Keratinocyte (primary cell): ENCODE measurements at regions not wholly inside any gene's neighbourhood (a gene's known extent, or its start where the extent isn't known, plus 50 kb on each side); places are given as distances from the start of the nearest gene placed in this dataset.

Experiments used
- DNase-seq: peaks from one replicate; pipeline ENCODE4 v3.0.0-alpha.2; 2011; ENCODE audit warnings: low read depth, missing footprints, low spot score
- FAIRE-seq: peaks from 2 replicates; lab custom pipeline; 2011; peaks lifted over from hg19 to GRCh38; lab: Jason Lieb, UNC
- H2AFZ ChIP-seq: 2 replicates; pipeline ENCODE4 v1.6.0; 2012; ENCODE audit warnings: low read length, control low read depth, inconsistent platforms; ENCODE audit not compliant: control insufficient read depth
- H3K27ac ChIP-seq: 2 replicates; pipeline ENCODE4 v1.5.1; 2011; ENCODE audit warnings: low read length; ENCODE audit not compliant: control insufficient read depth, insufficient read depth
- H3K27me3 ChIP-seq: 3 replicates; pipeline ENCODE4 v1.6.0; 2011; ENCODE audit warnings: low read length; ENCODE audit not compliant: control insufficient read depth, insufficient read depth; ENCODE audit errors: extremely low read depth
- H3K36me3 ChIP-seq, 2 experiments: 2 replicates in 1 of 2; 3 replicates in 1 of 2; pipeline ENCODE4 v1.5.1; 2011; ENCODE audit warnings: low read length in 2 of 2, mild to moderate bottlenecking in 1 of 2; ENCODE audit not compliant: control insufficient read depth in 2 of 2, insufficient read depth in 2 of 2; ENCODE audit errors: extremely low read depth in 1 of 2
- H3K4me1 ChIP-seq: 3 replicates; pipeline ENCODE4 v1.5.1; 2011; ENCODE audit warnings: low read length; ENCODE audit not compliant: control insufficient read depth, insufficient read depth; ENCODE audit errors: extremely low read depth
- H3K4me2 ChIP-seq: 3 replicates; pipeline ENCODE4 v1.6.0; 2011; ENCODE audit warnings: low read depth, low read length; ENCODE audit not compliant: control insufficient read depth, insufficient read depth; ENCODE audit errors: extremely low read depth
- H3K4me3 ChIP-seq, 3 experiments: fragments of 200-600 bp in 1 of 3; sonication (generic) in 1 of 3; 2 replicates in 2 of 3; 3 replicates in 1 of 3; pipeline ENCODE4 v1.5.1; 2011 to 2016; ENCODE audit warnings: low read length in 3 of 3, mild to moderate bottlenecking in 3 of 3, control low read depth in 2 of 3, inconsistent platforms in 1 of 3, low read depth in 1 of 3, mixed read lengths in 1 of 3, mixed run types in 1 of 3, moderate library complexity in 1 of 3; ENCODE audit not compliant: control insufficient read depth in 2 of 3, insufficient read depth in 2 of 3; ENCODE audit errors: extremely low read depth in 1 of 3
- H3K79me2 ChIP-seq: 2 replicates; pipeline ENCODE4 v1.6.0; 2012; ENCODE audit warnings: low read length; ENCODE audit not compliant: control insufficient read depth, insufficient read depth
- H3K9ac ChIP-seq: 3 replicates; pipeline ENCODE4 v1.6.0; 2011; ENCODE audit warnings: low read length; ENCODE audit not compliant: control insufficient read depth, insufficient read depth; ENCODE audit errors: extremely low read depth
- H3K9me1 ChIP-seq: 3 replicates; pipeline ENCODE4 v1.6.0; 2011; ENCODE audit warnings: low read length; ENCODE audit not compliant: control insufficient read depth, insufficient read depth; ENCODE audit errors: extremely low read depth
- H3K9me3 ChIP-seq: 2 replicates; pipeline ENCODE4 v1.5.1; 2012; ENCODE audit warnings: low read depth, low read length; ENCODE audit not compliant: control insufficient read depth
- H4K20me1 ChIP-seq: 3 replicates; pipeline ENCODE4 v1.6.0; 2011; ENCODE audit warnings: low read length; ENCODE audit not compliant: control insufficient read depth, insufficient read depth; ENCODE audit errors: extremely low read depth
- CTCF ChIP-seq, 3 experiments: IDR thresholded peaks in 1 of 3; conservative IDR thresholded peaks in 1 of 3; optimal IDR thresholded peaks in 1 of 3; 2 replicates in 2 of 3; 3 replicates in 1 of 3; pipeline versions ENCODE3 to v1.5.1; 2011; ENCODE audit warnings: low read length in 3 of 3, mild to moderate bottlenecking in 3 of 3, moderate library complexity in 2 of 3, control low read depth in 1 of 3, inconsistent platforms in 1 of 3; ENCODE audit not compliant: insufficient read depth in 2 of 3; ENCODE audit errors: extremely low read depth in 1 of 3
- EZH2 ChIP-seq: IDR thresholded peaks from one replicate; pipeline ENCODE4 v1.6.1; 2012; ENCODE audit warnings: inconsistent platforms, mild to moderate bottlenecking, low read length, moderate library complexity
- dilution Hi-C: fragments of 300-500 bp; cut with MboI; formaldehyde crosslinking; loops from one replicate; pipeline ENCODE4 v1.7.0; 2020; ENCODE audit warnings: low sequenced_read_pairs; ENCODE audit not compliant: extremely low pct_ligation_motif_present

- no peak overlapping the region for H3K4me3 ChIP-seq
Measured at GRCh38 chr20:39213476-39214145, 251.5 kb downstream of the DHX35 start.

GRCh38 chr20:39211060-39211748 lies 249.1 kb downstream of the DHX35 start:
- H3K9me3 ChIP-seq, result no peaks in the 10 kb centered on the region
- H3K4me3 ChIP-seq, result no peak overlapping the region
- no peaks in the 10 kb centered on the region for H3K4me1 ChIP-seq
- no peak overlapping the region for H3K4me2 ChIP-seq
- no peak overlapping the region for H3K9ac ChIP-seq
- no peaks in the 10 kb centered on the region for H3K27me3 ChIP-seq
- no peaks in the 10 kb centered on the region for H4K20me1 ChIP-seq
- no peak overlapping the region for H2AFZ ChIP-seq
- no peaks in the 10 kb centered on the region for H3K36me3 ChIP-seq
- dilution Hi-C loops, result no loop called here
- no peaks in the 10 kb centered on the region for H3K9me1 ChIP-seq
- DNase-seq (no peak), FAIRE-seq (no peak)
- TF ChIP-seq EZH2, result no peak
- TF ChIP-seq CTCF (optimal IDR thresholded peaks at IDR 0.05 in 1 of 3, IDR thresholded peaks at IDR 0.05 in 1 of 3, conservative IDR thresholded peaks at IDR 0.05 in 1 of 3; ENCODE audit: extremely low read depth in 1 of 3, insufficient read depth in 2 of 3, low read length in 3 of 3), result no peak
- no peak overlapping the region for H3K27ac ChIP-seq
- H3K79me2 ChIP-seq, result no peaks in the 10 kb centered on the region

More at GRCh38 chr20:39213476-39214145, 251.5 kb downstream of the DHX35 start:
- Histone ChIP-seq H3K9ac (no peak overlapping the region), H4K20me1 (no peaks in the 10 kb centered on the region), H3K36me3 (no peaks in the 10 kb centered on the region), H3K4me1 (no peaks in the 10 kb centered on the region), H3K79me2 (no peaks in the 10 kb centered on the region), H3K9me3 (no peaks in the 10 kb centered on the region), H2AFZ (no peak overlapping the region), H3K27me3 (no peaks in the 10 kb centered on the region), H3K27ac (no peak overlapping the region), H3K4me2 (no peak overlapping the region), H3K9me1 (no peaks in the 10 kb centered on the region)
- dilution Hi-C loops, result no loop called here
- TF ChIP-seq EZH2 (no peak), CTCF (optimal IDR thresholded peaks at IDR 0.05 in 1 of 3, IDR thresholded peaks at IDR 0.05 in 1 of 3, conservative IDR thresholded peaks at IDR 0.05 in 1 of 3; ENCODE audit: extremely low read depth in 1 of 3, insufficient read depth in 2 of 3, low read length in 3 of 3) (no peak)
- FAIRE-seq (no peak), DNase-seq (no peak)
